Neural progenitor cell (in vitro differentiated cells): ENCODE measurements at regions not wholly inside any gene's neighbourhood (a gene's known extent, or its start where the extent isn't known, plus 50 kb on each side); places are given as distances from the start of the nearest gene placed in this dataset.

Source experiments
- DNase-seq: peaks from one replicate; pipeline ENCODE4 v3.0.0-alpha.2; 2016; ENCODE audit warnings: low spot score
- H2AFZ ChIP-seq: fragments of 200-600 bp; sonication (generic); replicated peaks from 2 replicates; pipeline ENCODE4 v1.6.1; 2016; ENCODE audit warnings: antibody characterized with exemption
- H3F3A ChIP-seq: fragments of 200-600 bp; sonication (generic); 2 replicates; pipeline ENCODE4 v1.6.1; 2016; ENCODE audit warnings: antibody characterized with exemption, low read depth
- H3K27ac ChIP-seq: fragments of 200-600 bp; sonication (generic); 2 replicates; pipeline ENCODE4 v1.5.1; 2016; ENCODE audit warnings: mild to moderate bottlenecking
- H3K27me3 ChIP-seq: fragments of 200-600 bp; sonication (generic); 2 replicates; pipeline ENCODE4 v1.6.1; 2016; ENCODE audit warnings: mild to moderate bottlenecking, moderate library complexity
- H3K36me3 ChIP-seq: fragments of 200-600 bp; sonication (generic); 2 replicates; pipeline ENCODE4 v1.5.1; 2016
- H3K4me1 ChIP-seq: fragments of 200-600 bp; sonication (generic); 2 replicates; pipeline ENCODE4 v1.6.1; 2016; ENCODE audit warnings: mixed run types
- H3K4me2 ChIP-seq: fragments of 200-600 bp; sonication (generic); 2 replicates; pipeline ENCODE4 v1.6.1; 2016
- H3K4me3 ChIP-seq: fragments of 200-600 bp; sonication (generic); 2 replicates; pipeline ENCODE4 v1.5.1; 2016
- H3K79me2 ChIP-seq: fragments of 200-600 bp; sonication (generic); 2 replicates; pipeline ENCODE4 v1.6.1; 2016; ENCODE audit warnings: low read depth
- H3K9ac ChIP-seq: fragments of 200-600 bp; sonication (generic); 2 replicates; pipeline ENCODE4 v1.6.1; 2016
- H3K9me3 ChIP-seq: fragments of 200-600 bp; sonication (generic); 2 replicates; pipeline ENCODE4 v1.5.1; 2016; ENCODE audit warnings: low read depth
- H4K20me1 ChIP-seq: fragments of 200-600 bp; sonication (generic); 2 replicates; pipeline ENCODE4 v1.6.1; 2016; ENCODE audit warnings: low read depth
- H3K27ac Mint-ChIP-seq: 3 replicates; pipeline ENCODE4 v1.8.0; 2021; ENCODE audit warnings: mixed read lengths
- H3K27me3 Mint-ChIP-seq: 2 replicates; pipeline ENCODE4 v1.8.0; 2022; ENCODE audit warnings: low read depth, mild to moderate bottlenecking, inconsistent platforms, moderate library complexity, mixed read lengths; ENCODE audit not compliant: insufficient read depth
- H3K36me3 Mint-ChIP-seq: 3 replicates; pipeline ENCODE4 v1.8.0; 2021; ENCODE audit warnings: mixed read lengths
- H3K4me1 Mint-ChIP-seq: 3 replicates; pipeline ENCODE4 v1.8.0; 2021; ENCODE audit warnings: mixed read lengths
- H3K4me3 Mint-ChIP-seq: 3 replicates; pipeline ENCODE4 v1.8.0; 2021; ENCODE audit warnings: mild to moderate bottlenecking, moderate library complexity, mixed read lengths
- H3K9me3 Mint-ChIP-seq: 3 replicates; pipeline ENCODE4 v1.8.0; 2020; ENCODE audit warnings: mixed read lengths
- CTCF ChIP-seq: fragments of 200-600 bp; sonication (generic); IDR thresholded peaks from 2 replicates; pipeline ENCODE4 v1.5.1; 2017; ENCODE audit warnings: antibody characterized with exemption, mild to moderate bottlenecking
- EZH2 ChIP-seq: fragments of 200-600 bp; sonication (generic); IDR thresholded peaks from 2 replicates; pipeline ENCODE4 v1.6.1; 2017; ENCODE audit warnings: antibody characterized with exemption, mild to moderate bottlenecking, moderate library complexity
- EZH2phosphoT487 ChIP-seq: fragments of 200-600 bp; sonication (generic); IDR thresholded peaks from 2 replicates; pipeline ENCODE4 v1.6.1; 2017; ENCODE audit warnings: antibody characterized with exemption

DNA sequence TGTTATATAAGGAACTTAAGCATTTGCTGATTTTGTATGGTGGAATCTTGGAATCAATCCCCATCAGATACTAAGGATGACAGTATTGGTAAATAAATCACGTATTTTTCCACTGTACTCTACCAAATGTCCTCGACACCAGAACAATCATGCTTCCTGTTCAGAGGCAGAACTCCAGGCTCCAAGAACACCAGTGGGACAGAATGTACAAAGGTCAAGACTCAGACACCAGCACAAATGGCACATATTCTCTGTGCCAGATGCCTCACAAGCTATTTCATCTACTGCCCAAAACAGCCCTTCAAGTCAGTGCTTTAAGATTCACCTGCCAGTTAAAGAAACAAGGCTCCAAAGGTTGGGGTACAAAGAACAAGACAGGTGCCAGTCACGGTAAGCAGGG, 420.5 kb downstream of the STK39 start:
- Histone ChIP-seq H3F3A (no peaks in the 10 kb centered on the region), H3K27me3 (no peaks in the 10 kb centered on the region), H2AFZ (no peak overlapping the region), H4K20me1 (no peaks in the 10 kb centered on the region), H3K9ac (no peak overlapping the region), H3K4me3 (no peak overlapping the region), H3K79me2 (no peaks in the 10 kb centered on the region), H3K4me1 (no peaks in the 10 kb centered on the region), H3K4me2 (no peak overlapping the region), H3K9me3 (no peaks in the 10 kb centered on the region), H3K27ac (no peak overlapping the region), H3K36me3 (no peaks in the 10 kb centered on the region)
- DNase-seq = no peak
- H3K36me3 Mint-ChIP-seq = peaks cover 3% of the 10 kb centered on the region
- no peak overlapping the region for H3K4me3 Mint-ChIP-seq
- H3K27ac Mint-ChIP-seq = no peak overlapping the region
- no peak for TF ChIP-seq CTCF
- no peak for TF ChIP-seq EZH2phosphoT487
- TF ChIP-seq EZH2 = no peak
- H3K4me1 Mint-ChIP-seq = no peaks in the 10 kb centered on the region
- no peaks in the 10 kb centered on the region for H3K27me3 Mint-ChIP-seq
- H3K9me3 Mint-ChIP-seq = no peaks in the 10 kb centered on the region

GRCh38 chr2:167825664-167826063, 421.7 kb downstream of the STK39 start:
- H3K79me2 ChIP-seq = no peaks in the 10 kb centered on the region
- TF ChIP-seq EZH2phosphoT487 (no peak), CTCF (no peak), EZH2 (no peak)
- Mint-ChIP-seq H3K27me3 (no peaks in the 10 kb centered on the region), H3K9me3 (no peaks in the 10 kb centered on the region), H3K4me1 (no peaks in the 10 kb centered on the region), H3K36me3 (peaks cover 5% of the 10 kb centered on the region), H3K27ac (no peak overlapping the region), H3K4me3 (no peak overlapping the region)
- no peaks in the 10 kb centered on the region for H3K27me3 ChIP-seq
- no peaks in the 10 kb centered on the region for H4K20me1 ChIP-seq
- H3K36me3 ChIP-seq = no peaks in the 10 kb centered on the region
- no peaks in the 10 kb centered on the region for H3K4me1 ChIP-seq
- no peak overlapping the region for H3K4me3 ChIP-seq
- H2AFZ ChIP-seq = no peak overlapping the region
- no peak for DNase-seq
- H3K4me2 ChIP-seq = no peak overlapping the region
- H3F3A ChIP-seq = no peaks in the 10 kb centered on the region
- H3K27ac ChIP-seq = no peak overlapping the region
- no peaks in the 10 kb centered on the region for H3K9me3 ChIP-seq
- no peak overlapping the region for H3K9ac ChIP-seq

DNA sequence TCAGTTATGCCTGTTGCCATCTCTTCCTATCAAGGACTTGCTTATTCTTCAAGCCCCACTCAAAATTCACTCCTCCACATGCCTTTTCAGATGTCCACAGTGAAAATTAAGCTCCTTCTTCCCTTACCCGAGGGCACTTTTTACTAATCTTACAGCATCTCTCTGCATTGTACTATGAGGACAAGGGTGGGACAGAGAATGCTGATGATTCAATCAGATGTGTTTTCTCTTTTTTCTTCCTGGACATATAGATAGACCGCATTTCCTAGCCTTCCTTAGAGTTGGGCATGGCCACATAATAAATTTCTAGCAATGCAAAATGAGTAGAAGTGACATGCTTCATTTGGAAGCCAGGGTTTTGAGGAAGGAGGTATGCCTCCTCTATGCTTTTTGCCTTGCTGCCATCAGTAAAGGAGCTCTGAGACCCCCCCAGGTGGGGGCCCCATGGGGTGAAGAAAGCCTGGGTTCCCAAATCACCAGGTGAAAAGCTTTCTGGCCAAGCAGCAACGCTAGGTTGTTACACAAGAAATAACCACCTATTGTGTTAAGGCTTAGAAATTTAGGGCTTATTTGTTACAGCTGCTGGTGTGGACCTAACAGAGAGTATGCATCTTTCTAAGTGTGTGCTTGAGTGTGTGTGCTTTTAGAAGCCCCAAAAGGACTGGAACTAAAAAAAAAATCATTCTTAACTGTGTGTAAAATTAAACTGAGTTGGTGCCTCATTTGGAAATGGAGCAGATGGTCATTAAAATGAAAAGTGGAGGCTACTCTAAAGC, 424.5 kb downstream of the STK39 start:
- H3K27ac Mint-ChIP-seq = no peak overlapping the region
- H2AFZ ChIP-seq = no peak overlapping the region

GRCh38 chr2:167820488-167820887, 426.9 kb downstream of the STK39 start:
- no peak overlapping the region for H3K4me3 Mint-ChIP-seq
- H3K9me3 Mint-ChIP-seq = no peaks in the 10 kb centered on the region
- Histone ChIP-seq H3F3A (no peaks in the 10 kb centered on the region), H2AFZ (no peak overlapping the region), H3K4me1 (no peaks in the 10 kb centered on the region), H3K9me3 (no peaks in the 10 kb centered on the region), H3K79me2 (no peaks in the 10 kb centered on the region), H3K27me3 (no peaks in the 10 kb centered on the region), H3K4me3 (no peak overlapping the region), H3K36me3 (no peaks in the 10 kb centered on the region), H4K20me1 (no peaks in the 10 kb centered on the region), H3K9ac (no peak overlapping the region), H3K4me2 (no peak overlapping the region), H3K27ac (no peak overlapping the region)
- DNase-seq = no peak
- H3K36me3 Mint-ChIP-seq = peaks cover 6% of the 10 kb centered on the region
- H3K27me3 Mint-ChIP-seq = no peaks in the 10 kb centered on the region
- no peak overlapping the region for H3K27ac Mint-ChIP-seq
- TF ChIP-seq EZH2 (no peak), CTCF (no peak), EZH2phosphoT487 (no peak)
- H3K4me1 Mint-ChIP-seq = no peaks in the 10 kb centered on the region

More for the DNA sequence above, 424.5 kb downstream of the STK39 start:
- Histone ChIP-seq H3K9ac (no peak overlapping the region), H3K27me3 (no peaks in the 10 kb centered on the region), H4K20me1 (no peaks in the 10 kb centered on the region), H3K4me2 (no peak overlapping the region), H3K27ac (no peak overlapping the region), H3K36me3 (no peaks in the 10 kb centered on the region), H3F3A (no peaks in the 10 kb centered on the region), H3K9me3 (no peaks in the 10 kb centered on the region), H3K4me3 (no peak overlapping the region), H3K79me2 (no peaks in the 10 kb centered on the region), H3K4me1 (no peaks in the 10 kb centered on the region)
- no peak for DNase-seq
- no peak overlapping the region for H3K4me3 Mint-ChIP-seq
- H3K36me3 Mint-ChIP-seq = peaks cover 6% of the 10 kb centered on the region
- TF ChIP-seq EZH2 (no peak), EZH2phosphoT487 (no peak)
- no peaks in the 10 kb centered on the region for H3K4me1 Mint-ChIP-seq
- H3K9me3 Mint-ChIP-seq = no peaks in the 10 kb centered on the region
- H3K27me3 Mint-ChIP-seq = no peaks in the 10 kb centered on the region
